HG03095 (cell line): ENCODE measurements at regions not wholly inside any gene's neighbourhood (a gene's known extent, or its start where the extent isn't known, plus 50 kb on each side); places are given as distances from the start of the nearest gene placed in this dataset.

Source experiments
- ATAC-seq: cut with Tn5 transposase; IDR thresholded peaks from one replicate; pipeline ENCODE4 v1.9.1; 2021; ENCODE audit warnings: moderate library complexity; ENCODE audit not compliant: unreplicated experiment

- no peak for ATAC-seq
Observed at GRCh38 chr15:91548549-91548948, 305.0 kb upstream of the SLCO3A1 start.

- ATAC-seq: no peak
Observed at GRCh38 chr15:91549581-91549980, 303.9 kb upstream of the SLCO3A1 start.

- no peak for ATAC-seq
Observed at GRCh38 chr15:91552555-91552954, 301.0 kb upstream of the SLCO3A1 start.

GRCh38 chr15:91553196-91553854 is 300.2 kb upstream of the SLCO3A1 start:
- no peak for ATAC-seq

- no peak for ATAC-seq
Observed at GRCh38 chr15:91555312-91555711, 298.2 kb upstream of the SLCO3A1 start.

GRCh38 chr15:91556926-91557325 is 296.6 kb upstream of the SLCO3A1 start:
- ATAC-seq: no peak

GRCh38 chr15:91559066-91559465 is 294.4 kb upstream of the SLCO3A1 start:
- no peak for ATAC-seq

GRCh38 chr15:91561371-91562100 is 292.0 kb upstream of the SLCO3A1 start:
- no peak for ATAC-seq

- no peak for ATAC-seq
Observed at GRCh38 chr15:91562698-91563097, 290.8 kb upstream of the SLCO3A1 start.

GRCh38 chr15:91564631-91565030 is 288.9 kb upstream of the SLCO3A1 start:
- ATAC-seq: no peak

- ATAC-seq: no peak
Observed at GRCh38 chr15:91566141-91566540, 287.4 kb upstream of the SLCO3A1 start.

- ATAC-seq: no peak
Observed at GRCh38 chr15:91568036-91568435, 285.5 kb upstream of the SLCO3A1 start.

GRCh38 chr15:91572110-91572509 is 281.4 kb upstream of the SLCO3A1 start:
- ATAC-seq: no peak

GRCh38 chr15:91576096-91576495 is 277.4 kb upstream of the SLCO3A1 start:
- no peak for ATAC-seq

- ATAC-seq: no peak
Observed at GRCh38 chr15:91578511-91578910, 275.0 kb upstream of the SLCO3A1 start.

- no peak for ATAC-seq
Observed at GRCh38 chr15:91584895-91585294, 268.6 kb upstream of the SLCO3A1 start.

- no peak for ATAC-seq
Observed at GRCh38 chr15:91586560-91586959, 266.9 kb upstream of the SLCO3A1 start.

- ATAC-seq: no peak
Observed at GRCh38 chr15:91589360-91589759, 264.1 kb upstream of the SLCO3A1 start.

- no peak for ATAC-seq
Observed at GRCh38 chr15:91592567-91592966, 260.9 kb upstream of the SLCO3A1 start.

- ATAC-seq: no peak
Observed at GRCh38 chr15:91593067-91593466, 260.4 kb upstream of the SLCO3A1 start.

GRCh38 chr15:91593653-91594052 is 259.9 kb upstream of the SLCO3A1 start:
- ATAC-seq: no peak

GRCh38 chr15:91599261-91599660 is 254.2 kb upstream of the SLCO3A1 start:
- no peak for ATAC-seq
